ENCODE measurements at regions not wholly inside any gene's neighbourhood (a gene's known extent, or its start where the extent isn't known, plus 50 kb on each side); places are given as distances from the start of the nearest gene placed in this dataset.

GRCh38 chr16:58853854-58854791, 120.0 kb upstream of the GOT2 start:
- H3K9me3 ChIP-seq = no peaks in the 10 kb centered on the region
- WGBS, 3 donors = 61 to 64% (median 62%) methylated on average over 6 of the region's 6 CpGs
- DNase-seq = no peak
- intact Hi-C loops (cut with DNase I) = no loop called here
- no peak for TF ChIP-seq EP300 (IDR thresholded peaks at IDR 0.05)
- no peak for TF ChIP-seq CTCF (IDR thresholded peaks at IDR 0.05)
- TF ChIP-seq POLR2A (IDR thresholded peaks at IDR 0.05) = no peak
- H3K4me3 ChIP-seq = no peak overlapping the region
- H3K4me1 ChIP-seq (ENCODE audit: insufficient read depth) = no peaks in the 10 kb centered on the region
- no peaks in the 10 kb centered on the region for H3K27me3 ChIP-seq
- no peak overlapping the region for H3K27ac ChIP-seq
- H3K36me3 ChIP-seq = no peaks in the 10 kb centered on the region

- TF ChIP-seq POLR2A (IDR thresholded peaks at IDR 0.05) = no peak
- no peak for TF ChIP-seq EP300 (IDR thresholded peaks at IDR 0.05)
- TF ChIP-seq CTCF (IDR thresholded peaks at IDR 0.05) = no peak
- Histone ChIP-seq H3K4me1 (ENCODE audit: insufficient read depth) (no peaks in the 10 kb centered on the region), H3K36me3 (no peaks in the 10 kb centered on the region), H3K9me3 (no peaks in the 10 kb centered on the region), H3K27ac (no peak overlapping the region), H3K4me3 (no peak overlapping the region), H3K27me3 (no peaks in the 10 kb centered on the region)
- WGBS, 3 donors = 26 to 34% (median 33%) methylated on average over 3 of the region's 3 CpGs
- no peak for DNase-seq
- intact Hi-C loops (cut with DNase I) = no loop called here
Measured at GRCh38 chr16:58850678-58851020, 116.5 kb upstream of the GOT2 start.

GRCh38 chr16:58850019-58850677, 116.0 kb upstream of the GOT2 start:
- Histone ChIP-seq H3K27me3 (no peaks in the 10 kb centered on the region), H3K27ac (no peak overlapping the region)

GRCh38 chr16:58848662-58849002, 114.5 kb upstream of the GOT2 start:
- no peak for DNase-seq
- no peak overlapping the region for H3K4me3 ChIP-seq
- intact Hi-C loops (cut with DNase I) = no loop called here
- no peaks in the 10 kb centered on the region for H3K27me3 ChIP-seq
- no peaks in the 10 kb centered on the region for H3K36me3 ChIP-seq
- TF ChIP-seq EP300 (IDR thresholded peaks at IDR 0.05) = no peak
- TF ChIP-seq CTCF (IDR thresholded peaks at IDR 0.05) = no peak
- TF ChIP-seq POLR2A (IDR thresholded peaks at IDR 0.05) = no peak
- WGBS, 3 donors = 90 to 96% (median 94%) methylated on average over 2 of the region's 2 CpGs
- no peaks in the 10 kb centered on the region for H3K9me3 ChIP-seq
- no peak overlapping the region for H3K27ac ChIP-seq
- no peaks in the 10 kb centered on the region for H3K4me1 ChIP-seq (ENCODE audit: insufficient read depth)

More at GRCh38 chr16:58850019-58850677, 116.0 kb upstream of the GOT2 start:
- Histone ChIP-seq H3K4me1 (ENCODE audit: insufficient read depth) (no peaks in the 10 kb centered on the region), H3K36me3 (no peaks in the 10 kb centered on the region), H3K4me3 (no peak overlapping the region), H3K9me3 (no peaks in the 10 kb centered on the region)
- DNase-seq = no peak
- TF ChIP-seq EP300 (IDR thresholded peaks at IDR 0.05) (no peak), CTCF (IDR thresholded peaks at IDR 0.05) (no peak), POLR2A (IDR thresholded peaks at IDR 0.05) (no peak)
- WGBS, 3 donors = 8 to 17% (median 16%) methylated on average over 4 of the region's 4 CpGs
- intact Hi-C loops (cut with DNase I) = no loop called here

All from ovary (tissue), 7 donors.